Ecto neural progenitor cell (in vitro differentiated cells): ENCODE measurements at regions not wholly inside any gene's neighbourhood (a gene's known extent, or its start where the extent isn't known, plus 50 kb on each side); places are given as distances from the start of the nearest gene placed in this dataset.

ENCODE experiments used
- DNase-seq: peaks from one replicate; pipeline ENCODE4 v3.0.0-alpha.2; 2018; ENCODE audit warnings: low spot score

- DNase-seq: peak; percentile 92
These were observed 156.2 kb downstream of the MELK start for GRCh38 chr9:36728651-36729520.

- no peak for DNase-seq
These were observed 157.2 kb downstream of the MELK start for GRCh38 chr9:36729906-36730305.

DNA sequence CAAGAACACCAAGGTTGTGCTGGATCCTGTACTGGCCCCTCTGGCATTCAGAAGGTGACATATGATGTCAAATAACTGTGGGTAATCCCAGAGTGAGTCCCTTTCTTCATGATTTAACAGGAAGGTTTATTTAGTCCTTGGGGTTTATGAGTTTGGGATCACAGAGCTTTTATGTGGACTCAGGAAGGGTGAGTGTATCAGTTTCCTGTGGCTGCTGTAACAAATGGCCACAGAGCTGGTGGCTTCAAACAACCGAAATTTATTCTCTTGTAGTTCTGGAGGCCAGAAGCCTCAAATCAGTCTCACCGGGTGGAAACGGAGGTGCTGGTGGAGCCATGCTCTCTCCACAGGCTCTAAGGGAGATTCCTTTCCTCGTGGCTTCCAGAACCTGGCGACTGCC lies 157.7 kb downstream of the MELK start:
- no peak for DNase-seq

- no peak for DNase-seq
These were observed 158.6 kb downstream of the MELK start for GRCh38 chr9:36731068-36731956.

DNA sequence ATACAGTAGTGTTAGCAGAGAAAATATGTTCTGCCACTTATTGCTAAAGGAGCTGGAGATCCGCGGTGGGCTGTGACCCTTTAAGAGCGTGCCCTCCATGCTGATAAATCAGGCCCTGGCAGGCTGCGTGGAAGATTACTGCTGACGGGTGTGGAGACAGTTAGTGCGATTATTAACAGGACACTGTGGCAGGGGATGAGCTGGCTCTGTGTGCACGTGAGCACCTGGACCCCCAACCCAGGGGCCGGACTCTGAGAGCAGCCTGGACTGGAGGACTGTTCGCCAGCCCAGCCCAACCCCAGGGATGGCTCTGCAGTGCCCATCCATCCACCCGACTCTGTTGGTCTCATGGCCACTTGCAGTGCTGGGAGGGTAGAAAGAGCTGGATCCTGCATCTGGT lies 162.0 kb downstream of the MELK start:
- no peak for DNase-seq

GRCh38 chr9:36736648-36737047 lies 164.0 kb downstream of the MELK start:
- no peak for DNase-seq

DNA sequence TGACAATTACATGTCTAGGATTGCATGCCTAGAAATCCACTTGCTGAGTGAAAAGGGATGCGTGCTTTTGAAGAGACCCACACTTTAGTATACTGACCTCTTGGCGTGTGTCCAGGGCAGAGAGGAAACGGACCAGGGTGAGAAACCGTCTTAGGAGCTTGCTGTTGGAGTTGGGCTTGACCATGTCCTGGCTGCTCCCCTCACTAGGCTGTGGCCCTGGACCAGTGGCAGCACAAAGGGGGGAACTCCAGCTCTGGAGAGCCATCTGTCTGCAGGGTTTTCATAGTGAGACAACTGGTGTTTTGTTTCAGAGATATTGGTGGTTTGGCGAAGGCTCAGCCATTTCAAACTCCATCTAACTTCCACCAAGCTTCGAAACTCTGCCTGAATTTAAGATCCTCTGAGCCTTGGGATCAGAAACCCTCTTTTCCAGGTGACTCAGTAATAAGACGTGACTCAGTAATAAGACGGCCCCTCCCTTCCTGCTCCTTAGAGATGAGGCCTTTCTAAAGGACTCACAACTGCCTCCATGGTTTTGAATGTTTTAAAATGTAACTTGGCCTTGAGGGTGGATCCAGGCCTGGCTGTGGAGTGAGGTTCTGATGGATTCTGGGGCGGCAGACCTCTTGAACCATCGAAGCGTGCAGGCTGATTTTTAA lies 165.8 kb downstream of the MELK start:
- DNase-seq: no peak

GRCh38 chr9:36739373-36740116 lies 166.8 kb downstream of the MELK start:
- DNase-seq: no peak

DNA sequence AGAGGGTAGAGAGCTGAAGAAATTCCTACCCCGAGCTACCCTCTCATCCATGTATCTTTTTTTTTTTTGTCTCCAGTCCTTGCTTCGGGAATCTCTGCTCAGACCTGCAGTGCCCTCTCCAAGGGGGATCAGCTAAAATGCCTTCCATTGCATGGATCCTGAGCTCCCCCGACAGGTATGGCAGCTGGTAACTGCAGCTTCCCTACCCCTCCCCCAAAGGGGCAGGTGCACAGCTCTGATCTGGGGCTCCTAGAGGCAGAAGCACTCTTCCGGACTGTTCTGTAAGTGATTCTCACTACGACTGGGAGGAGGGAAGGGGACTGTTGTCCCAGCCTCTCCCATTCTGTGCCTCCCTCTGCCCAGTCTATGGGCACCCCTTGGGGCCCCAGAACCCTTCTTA lies 169.6 kb downstream of the MELK start:
- no peak for DNase-seq

DNA sequence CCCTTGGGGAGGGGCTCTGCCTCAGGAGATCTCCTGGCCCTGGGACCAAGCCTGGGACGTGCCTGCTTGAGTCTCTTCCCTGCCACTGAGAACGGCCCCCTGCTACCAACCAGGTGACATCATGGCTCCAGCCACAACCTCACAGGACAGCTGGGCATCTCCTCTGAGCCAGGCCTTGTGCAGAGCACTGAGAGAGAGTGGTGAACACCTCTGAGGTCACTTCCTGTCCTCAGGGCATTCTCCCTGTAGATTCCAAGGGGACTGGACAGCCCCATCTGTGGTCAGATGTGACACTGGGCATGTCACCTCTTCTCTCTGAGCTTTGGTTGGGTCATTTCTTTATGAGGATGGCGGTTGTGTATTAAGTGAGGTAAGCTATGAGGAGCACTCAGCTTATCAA lies 172.0 kb downstream of the MELK start:
- no peak for DNase-seq

DNA sequence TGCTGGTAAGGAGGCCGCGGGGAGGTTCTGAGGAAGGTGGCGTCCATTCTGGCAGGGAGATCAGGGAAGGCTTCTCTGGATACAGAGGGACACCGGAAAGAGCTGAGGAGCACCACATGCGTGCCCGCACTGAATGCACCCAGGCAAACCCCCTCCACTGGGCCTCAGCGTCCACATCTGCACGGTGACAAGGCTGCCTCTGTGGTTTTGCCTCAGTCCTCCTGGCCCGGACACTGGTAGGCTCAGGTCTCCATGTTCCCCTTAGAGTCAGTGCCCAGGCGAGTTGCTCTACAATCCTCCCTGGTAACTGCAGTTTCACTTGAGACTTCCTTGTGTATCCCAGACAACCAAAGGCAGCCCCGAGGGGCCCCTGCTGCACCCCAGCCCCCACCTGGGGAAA lies 173.3 kb downstream of the MELK start:
- no peak for DNase-seq

DNA sequence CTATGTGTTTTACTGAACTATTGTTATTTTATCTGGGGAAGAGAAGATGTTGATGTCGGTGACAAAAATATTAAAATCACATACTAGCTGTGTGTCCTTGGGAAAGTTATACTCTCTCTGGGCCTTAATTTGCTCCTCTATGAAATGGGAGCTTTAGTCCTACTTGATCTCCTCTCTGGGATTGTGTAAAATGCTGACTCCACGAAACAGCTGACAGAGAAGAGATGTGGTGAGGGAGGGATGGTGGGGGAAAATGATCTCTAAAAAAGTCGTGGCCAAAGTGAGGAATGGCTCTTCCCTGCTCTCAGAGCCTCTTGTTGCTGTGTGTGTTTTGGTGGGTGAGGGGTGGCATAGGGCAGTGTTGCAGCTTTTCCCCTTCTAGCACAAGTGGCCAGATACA lies 173.7 kb downstream of the MELK start:
- DNase-seq: no peak

DNA sequence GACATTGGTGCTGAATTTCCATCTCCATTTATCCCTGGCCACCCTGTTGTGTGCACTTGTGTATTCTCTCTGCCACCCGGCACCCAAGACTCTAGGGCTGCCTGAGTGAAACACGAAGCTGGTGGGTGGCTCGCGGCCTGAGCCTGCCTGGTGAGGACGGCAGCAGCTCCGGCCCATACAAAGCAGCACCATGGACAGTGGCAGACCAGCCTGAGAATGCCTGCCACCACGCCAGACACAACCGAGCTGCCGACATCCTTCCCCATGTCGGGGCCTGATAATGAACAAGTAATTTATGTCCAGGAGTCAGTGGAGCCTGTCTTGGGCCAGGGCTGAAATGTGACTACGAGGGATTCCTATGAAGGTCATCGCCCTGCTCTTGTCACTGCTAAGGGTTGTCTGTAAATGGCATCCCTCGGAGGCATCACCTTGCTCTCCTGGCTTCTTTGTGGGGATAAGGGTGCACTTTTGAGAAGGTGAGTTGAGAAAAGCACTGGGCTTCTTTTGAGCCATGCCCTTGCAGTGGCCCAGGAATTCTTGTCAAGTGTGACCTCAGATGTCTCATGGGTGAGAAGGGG lies 175.7 kb downstream of the MELK start:
- DNase-seq: peak; percentile 81

DNA sequence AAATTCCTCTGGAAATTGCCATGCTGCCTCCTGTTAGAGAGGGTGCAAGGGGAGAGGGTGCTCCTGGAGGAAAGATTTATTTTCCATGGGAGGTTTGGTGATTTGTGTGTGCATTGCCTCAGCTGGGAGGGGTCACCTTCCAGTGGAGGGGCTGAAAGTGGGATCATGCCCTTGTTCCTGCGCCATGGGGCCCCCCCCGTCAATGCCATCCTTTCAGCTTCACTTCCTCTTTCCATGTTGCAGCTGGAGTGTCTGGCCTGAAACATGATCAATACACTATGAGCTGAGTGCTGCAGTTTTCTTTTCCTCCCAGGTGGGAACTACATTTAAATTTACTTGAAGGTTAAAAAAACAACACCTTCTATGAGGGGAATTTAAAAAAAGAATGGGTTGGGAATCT lies 176.8 kb downstream of the MELK start:
- DNase-seq: no peak

GRCh38 chr9:36750630-36751029 lies 177.9 kb downstream of the MELK start:
- no peak for DNase-seq

- no peak for DNase-seq
These were observed 182.3 kb downstream of the MELK start for GRCh38 chr9:36755019-36755418.

DNA sequence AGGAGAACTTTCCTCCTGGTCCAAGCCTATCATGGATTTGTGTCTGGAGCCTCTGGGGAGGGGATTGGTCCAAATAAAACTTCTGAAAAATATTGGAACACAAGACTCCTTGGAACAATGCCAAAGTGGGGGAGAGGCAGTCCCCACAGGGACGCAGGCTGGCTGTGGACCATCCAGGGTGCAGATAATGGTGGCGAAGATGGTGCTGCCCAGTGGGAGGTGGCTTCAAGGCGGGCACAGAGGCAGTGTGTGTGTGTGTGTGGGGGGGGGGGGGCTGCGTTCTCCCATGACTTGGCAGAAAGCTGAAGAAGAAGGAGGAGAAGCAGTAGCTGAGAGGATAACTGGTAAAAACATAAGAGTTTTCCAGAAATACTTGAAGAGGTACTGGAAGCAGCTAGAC lies 186.4 kb downstream of the MELK start:
- no peak for DNase-seq

GRCh38 chr9:36759976-36760375 lies 187.3 kb downstream of the MELK start:
- DNase-seq: no peak

DNA sequence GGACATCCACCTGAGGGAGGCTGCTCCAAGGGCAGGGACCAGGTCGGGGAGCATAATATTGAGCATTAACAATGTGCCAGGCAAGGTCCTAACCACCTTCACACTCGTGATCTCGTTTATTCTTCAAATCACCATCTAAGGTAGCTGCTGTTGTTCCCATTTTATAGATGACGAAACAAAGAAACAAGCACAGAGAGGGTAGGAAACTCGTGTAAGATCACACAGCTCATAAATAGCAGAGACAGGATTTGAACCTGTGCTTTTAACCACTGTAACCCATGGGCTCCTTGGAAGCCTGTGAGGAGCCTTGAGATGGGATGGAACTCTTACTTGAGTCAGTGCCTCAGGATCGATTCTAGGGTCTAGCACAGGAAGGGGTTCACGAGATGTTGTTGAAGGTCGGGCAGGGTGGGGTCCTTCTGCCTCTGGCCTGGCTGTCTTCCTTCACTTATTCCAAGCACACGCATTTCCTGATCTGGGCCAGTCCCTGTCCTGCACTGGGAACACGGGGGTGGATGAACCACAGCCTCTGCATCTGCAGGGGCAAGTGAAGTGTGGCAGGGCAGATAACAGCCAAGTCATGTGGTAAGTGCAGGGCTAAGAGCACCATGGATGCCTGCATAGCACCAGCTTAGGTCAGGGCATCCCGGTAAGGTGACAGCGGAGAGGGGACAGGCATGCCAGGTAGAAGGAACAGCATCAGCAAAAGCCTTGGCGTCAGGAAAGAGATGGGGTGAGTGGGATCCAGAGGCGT lies 188.1 kb downstream of the MELK start:
- no peak for DNase-seq

DNA sequence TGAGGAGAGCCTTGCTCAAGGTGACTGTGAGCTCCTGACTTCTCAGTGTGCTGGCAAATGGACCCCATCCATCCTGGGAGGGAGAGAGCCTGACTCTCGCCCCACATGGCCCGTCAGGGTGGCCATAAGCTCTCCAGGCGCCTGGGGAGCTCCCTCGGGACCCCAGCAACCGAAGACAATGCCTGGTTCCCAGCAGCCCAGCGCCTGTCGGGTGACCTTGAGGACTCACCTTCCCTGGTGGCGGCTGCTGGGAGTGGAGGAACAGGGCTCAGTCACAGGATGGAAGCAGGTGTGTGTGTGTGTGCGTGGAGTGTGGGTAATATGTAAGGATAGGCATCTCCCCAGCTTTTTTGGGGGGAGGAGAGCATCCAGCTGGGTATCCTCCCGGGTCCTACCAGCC lies 190.3 kb downstream of the MELK start:
- no peak for DNase-seq

- DNase-seq: no peak
These were observed 191.1 kb downstream of the MELK start for GRCh38 chr9:36763778-36764177.
